CD14-positive monocyte (primary cell): ENCODE measurements at regions not wholly inside any gene's neighbourhood (a gene's known extent, or its start where the extent isn't known, plus 50 kb on each side); places are given as distances from the start of the nearest gene placed in this dataset.

Source experiments
- DNase-seq, 3 donors: peaks; one replicate each; pipeline ENCODE4 v3.0.0-alpha.2; 2011 to 2022
- H2AFZ ChIP-seq: 2 replicates; pipeline ENCODE4 v1.6.0; 2012; ENCODE audit warnings: mild to moderate bottlenecking, low read depth, low read length, inconsistent platforms; ENCODE audit not compliant: insufficient read depth, poor library complexity, severe bottlenecking
- H3K27ac ChIP-seq, 2 donors: 1 replicate in 1 of 2; 2 replicates in 1 of 2; pipeline ENCODE4 v1.5.1; 2012 to 2013; ENCODE audit warnings: low read length in 2 of 2, control low read depth in 1 of 2, inconsistent platforms in 1 of 2, low read depth in 1 of 2, mild to moderate bottlenecking in 1 of 2
- H3K27me3 ChIP-seq, 2 donors: one replicate each; pipeline versions ENCODE4 v1.6.0 to v1.6.1; 2011 to 2013; ENCODE audit warnings: low read length in 2 of 2; ENCODE audit not compliant: control insufficient read depth in 2 of 2, insufficient read depth in 2 of 2
- H3K36me3 ChIP-seq, 2 donors: replicated peaks in 1 of 2; 1 replicate in 1 of 2; 2 replicates in 1 of 2; pipeline versions ENCODE4 v1.5.1 to v1.6.1; 2012 to 2013; ENCODE audit warnings: low read length in 2 of 2, control low read depth in 1 of 2, inconsistent platforms in 1 of 2, mild to moderate bottlenecking in 1 of 2; ENCODE audit not compliant: insufficient read depth in 2 of 2, control insufficient read depth in 1 of 2
- H3K4me1 ChIP-seq, 2 donors: 1 replicate in 1 of 2; 2 replicates in 1 of 2; pipeline versions ENCODE4 v1.5.1 to v1.6.1; 2012 to 2013; ENCODE audit warnings: low read length in 2 of 2, control low read depth in 1 of 2, inconsistent platforms in 1 of 2, mild to moderate bottlenecking in 1 of 2, moderate library complexity in 1 of 2; ENCODE audit not compliant: insufficient read depth in 2 of 2, control insufficient read depth in 1 of 2
- H3K4me2 ChIP-seq: replicated peaks from 2 replicates; pipeline ENCODE3; 2012; ENCODE audit warnings: low read length, moderate library complexity, mild to moderate bottlenecking; ENCODE audit not compliant: poor library complexity, severe bottlenecking; ENCODE audit errors: extremely low read depth
- H3K4me3 ChIP-seq, 3 experiments: fragments of 200-600 bp in 1 of 3; sonication (generic) in 1 of 3; replicated peaks in 1 of 3; 1 replicate in 2 of 3; 2 replicates in 1 of 3; pipeline ENCODE4 v1.5.1; 2011 to 2013; ENCODE audit warnings: low read length in 3 of 3, mild to moderate bottlenecking in 3 of 3, control low read depth in 2 of 3, low read depth in 2 of 3, inconsistent platforms in 1 of 3, moderate library complexity in 1 of 3
- H3K79me2 ChIP-seq: 2 replicates; pipeline ENCODE4 v1.6.0; 2012; ENCODE audit warnings: mild to moderate bottlenecking, control low read depth, inconsistent platforms, low read length, moderate library complexity; ENCODE audit not compliant: insufficient read depth
- H3K9ac ChIP-seq: 2 replicates; pipeline ENCODE4 v1.6.0; 2017; ENCODE audit warnings: low read length, mild to moderate bottlenecking; ENCODE audit not compliant: insufficient read depth, poor library complexity, severe bottlenecking
- H3K9me3 ChIP-seq, 2 donors: replicated peaks in 1 of 2; 1 replicate in 1 of 2; 2 replicates in 1 of 2; pipeline versions ENCODE4 v1.5.1 to v1.6.1; 2012 to 2013; ENCODE audit warnings: low read length in 2 of 2, control low read depth in 1 of 2; ENCODE audit not compliant: control insufficient read depth in 1 of 2, insufficient read depth in 1 of 2
- H4K20me1 ChIP-seq: 2 replicates; pipeline ENCODE4 v1.6.0; 2012; ENCODE audit warnings: mild to moderate bottlenecking, low read length, control low read depth, moderate library complexity; ENCODE audit not compliant: insufficient read depth
- H3K27ac Mint-ChIP-seq, 7 donors: one replicate each; pipeline ENCODE4 v1.8.0; 2020; ENCODE audit warnings: mild to moderate bottlenecking in 7 of 7, mixed read lengths in 7 of 7, moderate library complexity in 6 of 7, inconsistent platforms in 2 of 7
- H3K27me3 Mint-ChIP-seq, 3 donors: one replicate each; pipeline ENCODE4 v1.8.0; 2021 to 2022; ENCODE audit warnings: low read depth in 3 of 3, mild to moderate bottlenecking in 3 of 3, mixed read lengths in 3 of 3, moderate library complexity in 3 of 3, inconsistent platforms in 1 of 3
- H3K36me3 Mint-ChIP-seq, 2 donors: one replicate each; pipeline ENCODE4 v1.8.0; 2020; ENCODE audit warnings: mixed read lengths in 2 of 2, inconsistent platforms in 1 of 2, mild to moderate bottlenecking in 1 of 2
- H3K4me1 Mint-ChIP-seq: one replicate; pipeline ENCODE4 v1.8.0; 2020; ENCODE audit warnings: mild to moderate bottlenecking, mixed read lengths
- H3K4me3 Mint-ChIP-seq, 2 donors: one replicate each; pipeline ENCODE4 v1.8.0; 2020; ENCODE audit warnings: mild to moderate bottlenecking in 2 of 2, mixed read lengths in 2 of 2, moderate library complexity in 1 of 2
- H3K9me3 Mint-ChIP-seq, 7 donors: one replicate each; pipeline ENCODE4 v1.8.0; 2020 to 2022; ENCODE audit warnings: mixed read lengths in 7 of 7, mild to moderate bottlenecking in 6 of 7, moderate library complexity in 6 of 7, inconsistent platforms in 2 of 7
- CTCF ChIP-seq: fragments of 200-600 bp; IDR thresholded peaks from one replicate; pipeline ENCODE4 v1.8.0; 2022; ENCODE audit warnings: antibody characterized with exemption, mild to moderate bottlenecking
- WGBS: methylation state at CpG from one replicate; pipeline ENCODE4 v1.1.5; 2013; ENCODE audit warnings: missing lambda C conversion rate; ENCODE audit not compliant: insufficient coverage; 5-methylcytosine and 5-hydroxymethylcytosine counted together
- intact Hi-C, 2 donors: fragments of 100-400 bp; cut with micrococcal nuclease; formaldehyde crosslinking; loops; one replicate each; pipeline versions ENCODE4 v1.15.0 to v1.15.1; 2023

- no peak overlapping the region for H3K4me3 Mint-ChIP-seq
- H3K9me3 Mint-ChIP-seq = peaks cover 0 to 6% (median 2%) of the 10 kb centered on the region in 7 donors
- no peaks in the 10 kb centered on the region for H3K36me3 ChIP-seq
- no peaks in the 10 kb centered on the region for H4K20me1 ChIP-seq
- intact Hi-C loops = no loop called here
- H3K4me1 ChIP-seq = no peaks in the 10 kb centered on the region
- H3K4me3 ChIP-seq = no peak overlapping the region
- DNase-seq = no peak
- WGBS = no CpG with 5 or more reads among the region's 1 CpG
- no peaks in the 10 kb centered on the region for H3K4me1 Mint-ChIP-seq
- H3K9me3 ChIP-seq = no peaks in the 10 kb centered on the region
- no peaks in the 10 kb centered on the region for H3K27me3 ChIP-seq
- no peak overlapping the region for H2AFZ ChIP-seq
- no peaks in the 10 kb centered on the region for H3K27me3 Mint-ChIP-seq
- H3K27ac Mint-ChIP-seq = no peak overlapping the region
- H3K9ac ChIP-seq = no peak overlapping the region
- no peaks in the 10 kb centered on the region for H3K36me3 Mint-ChIP-seq
- H3K79me2 ChIP-seq = no peaks in the 10 kb centered on the region
- H3K4me2 ChIP-seq = no peak overlapping the region
- H3K27ac ChIP-seq = no peak overlapping the region
- no peak for TF ChIP-seq CTCF
Measured at GRCh38 chr4:43362875-43363636, 470.5 kb downstream of the GRXCR1 start.

GRCh38 chr4:43369036-43369594 is 476.6 kb downstream of the GRXCR1 start:
- no peaks in the 10 kb centered on the region for H3K9me3 ChIP-seq
- no peaks in the 10 kb centered on the region for H3K4me1 ChIP-seq
- no peaks in the 10 kb centered on the region for H3K27me3 Mint-ChIP-seq
- peaks cover 0 to 6% (median 3%) of the 10 kb centered on the region in 7 donors for H3K9me3 Mint-ChIP-seq
- no peaks in the 10 kb centered on the region for H3K36me3 Mint-ChIP-seq
- no peak overlapping the region for H3K4me3 Mint-ChIP-seq
- no peak overlapping the region for H2AFZ ChIP-seq
- no peak for TF ChIP-seq CTCF
- no peak overlapping the region for H3K4me3 ChIP-seq
- H3K27ac Mint-ChIP-seq = no peak overlapping the region
- H3K4me1 Mint-ChIP-seq = no peaks in the 10 kb centered on the region
- no peaks in the 10 kb centered on the region for H4K20me1 ChIP-seq
- no peaks in the 10 kb centered on the region for H3K27me3 ChIP-seq
- H3K36me3 ChIP-seq = no peaks in the 10 kb centered on the region
- H3K27ac ChIP-seq = no peak overlapping the region
- intact Hi-C loops = no loop called here
- 94% methylated on average over 2 of the region's 4 CpGs for whole genome bisulfite sequencing
- DNase-seq = no peak
- H3K79me2 ChIP-seq = no peaks in the 10 kb centered on the region
- H3K4me2 ChIP-seq = no peak overlapping the region
- no peak overlapping the region for H3K9ac ChIP-seq
